ENCODE measurements at regions not wholly inside any gene's neighbourhood (a gene's known extent, or its start where the extent isn't known, plus 50 kb on each side); places are given as distances from the start of the nearest gene placed in this dataset.

DNA sequence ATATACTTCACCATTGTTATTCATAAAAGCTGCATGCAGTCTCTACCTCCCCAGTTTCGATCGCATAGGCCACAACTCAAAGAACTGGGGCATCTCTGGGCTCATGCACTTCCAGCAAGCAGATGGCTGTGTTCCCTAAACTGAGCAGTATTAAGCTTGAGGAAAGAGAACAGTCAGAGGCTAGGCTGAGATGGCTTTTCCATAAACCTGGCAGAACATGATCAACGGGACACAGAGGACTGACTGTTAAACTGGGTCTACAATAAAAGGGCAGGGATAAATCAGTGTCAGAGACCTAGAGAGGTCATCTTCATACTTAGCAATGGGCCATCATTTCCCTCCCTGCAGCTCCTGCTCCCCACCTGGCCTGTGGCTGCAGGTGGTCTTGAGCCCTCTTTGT is 171.0 kb upstream of the NECTIN1 start:
- Histone ChIP-seq H3K27me3 (ENCODE audit: insufficient read depth, low read length) (no peaks in the 10 kb centered on the region), H3K4ac (ENCODE audit: low read depth, low read length) (no peak overlapping the region), H3K79me2 (ENCODE audit: insufficient read depth, low read length) (no peaks in the 10 kb centered on the region), H4K91ac (ENCODE audit: insufficient read length, low read depth, low read length) (no peak overlapping the region), H4K20me1 (ENCODE audit: control insufficient read depth, insufficient read depth, insufficient read length) (no peaks in the 10 kb centered on the region), H2BK15ac (ENCODE audit: low read depth, low read length) (no peak overlapping the region), H4K8ac (replicated peaks; ENCODE audit: insufficient read length, low read depth, low read length) (no peak overlapping the region), H3K23me2 (ENCODE audit: insufficient read length, low read depth, low read length, poor library complexity, severe bottlenecking) (no peaks in the 10 kb centered on the region), H3K18ac (ENCODE audit: insufficient read length, low read depth, low read length) (no peak overlapping the region), H2BK5ac (ENCODE audit: insufficient read length, low read length) (no peak overlapping the region), H3K79me1 (ENCODE audit: insufficient read depth, low read depth, low read length, poor library complexity, severe bottlenecking) (no peaks in the 10 kb centered on the region), H4K5ac (ENCODE audit: insufficient read length, low read depth, low read length) (no peak overlapping the region), H3K4me1 (ENCODE audit: insufficient read depth, low read length) (peaks cover 2% of the 10 kb centered on the region; the same call in 1 of the 2 replicates), H2AFZ (ENCODE audit: low read length) (no peak overlapping the region), H2BK120ac (ENCODE audit: low read depth, low read length, poor library complexity, severe bottlenecking) (no peak overlapping the region), H3K14ac (ENCODE audit: insufficient read depth, low read length) (no peak overlapping the region), H3K27ac (ENCODE audit: insufficient read length, low read depth, low read length) (no peak overlapping the region), H3K23ac (ENCODE audit: insufficient read length, low read depth, low read length) (no peak overlapping the region), H3K9me3 (ENCODE audit: control insufficient read depth, low read depth, low read length) (no peaks in the 10 kb centered on the region), H3K4me2 (ENCODE audit: insufficient read depth, insufficient read length, low read length) (no peak overlapping the region), H2AK5ac (ENCODE audit: insufficient read length, low read length) (no peak overlapping the region), H3K56ac (ENCODE audit: insufficient read length, low read depth, low read length) (no peak overlapping the region), H3T11ph (ENCODE audit: low read length) (no peak overlapping the region), H3K9ac (ENCODE audit: extremely low read depth, insufficient read length, low read length) (no peak overlapping the region), H2BK20ac (ENCODE audit: low read depth, low read length, poor library complexity, severe bottlenecking) (no peak overlapping the region), H2BK12ac (ENCODE audit: insufficient read length, low read depth, low read length) (no peak overlapping the region)
- DNase-seq: no peak
- WGBS (ENCODE audit: extremely low coverage, insufficient read length, low lambda C conversion rate): no CpG with 5 or more reads among the region's 3 CpGs
- peaks cover 17 to 20% of the 10 kb centered on the region in 2 experiments for H3K4me1 Mint-ChIP-seq
- no peaks in the 10 kb centered on the region for H3K36me3 Mint-ChIP-seq (ENCODE audit: insufficient read depth in 1 of 3, low read depth in 3 of 3)
- peaks cover 5% of the 10 kb centered on the region; the same call in 1 of the 2 replicates for H3K27me3 Mint-ChIP-seq (ENCODE audit: low read depth)
- TF ChIP-seq, protein P1, sequence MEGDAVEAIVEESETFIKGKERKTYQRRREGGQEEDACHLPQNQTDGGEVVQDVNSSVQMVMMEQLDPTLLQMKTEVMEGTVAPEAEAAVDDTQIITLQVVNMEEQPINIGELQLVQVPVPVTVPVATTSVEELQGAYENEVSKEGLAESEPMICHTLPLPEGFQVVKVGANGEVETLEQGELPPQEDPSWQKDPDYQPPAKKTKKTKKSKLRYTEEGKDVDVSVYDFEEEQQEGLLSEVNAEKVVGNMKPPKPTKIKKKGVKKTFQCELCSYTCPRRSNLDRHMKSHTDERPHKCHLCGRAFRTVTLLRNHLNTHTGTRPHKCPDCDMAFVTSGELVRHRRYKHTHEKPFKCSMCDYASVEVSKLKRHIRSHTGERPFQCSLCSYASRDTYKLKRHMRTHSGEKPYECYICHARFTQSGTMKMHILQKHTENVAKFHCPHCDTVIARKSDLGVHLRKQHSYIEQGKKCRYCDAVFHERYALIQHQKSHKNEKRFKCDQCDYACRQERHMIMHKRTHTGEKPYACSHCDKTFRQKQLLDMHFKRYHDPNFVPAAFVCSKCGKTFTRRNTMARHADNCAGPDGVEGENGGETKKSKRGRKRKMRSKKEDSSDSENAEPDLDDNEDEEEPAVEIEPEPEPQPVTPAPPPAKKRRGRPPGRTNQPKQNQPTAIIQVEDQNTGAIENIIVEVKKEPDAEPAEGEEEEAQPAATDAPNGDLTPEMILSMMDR (conservative IDR thresholded peaks at IDR 0.05): no peak
- no peak overlapping the region for H3K4me3 Mint-ChIP-seq
- no peaks in the 10 kb centered on the region for H3K9me3 Mint-ChIP-seq
- no peak overlapping the region for H3K27ac Mint-ChIP-seq
